ENCODE measurements at regions not wholly inside any gene's neighbourhood (a gene's known extent, or its start where the extent isn't known, plus 50 kb on each side); places are given as distances from the start of the nearest gene placed in this dataset.

GRCh38 chr4:135192751-135193535, 991.4 kb upstream of the PABPC4L start:
- no peak for TF ChIP-seq CTCF (conservative IDR thresholded peaks at IDR 0.05; ENCODE audit: low read depth in 2 of 2)
- no peak for TF ChIP-seq NANOG (IDR thresholded peaks at IDR 0.05; ENCODE audit: borderline replicate concordance)
- no peak for TF ChIP-seq EZH2 (IDR thresholded peaks at IDR 0.05; ENCODE audit: low read depth, unreplicated experiment)
- TF ChIP-seq POLR2AphosphoS5 (IDR thresholded peaks at IDR 0.05; ENCODE audit: low read depth), result no peak
- TF ChIP-seq STAT1 (IDR thresholded peaks at IDR 0.05; ENCODE audit: unreplicated experiment), result no peak
- no peak for TF ChIP-seq ZNF462 (CRISPR knock-in tag; IDR thresholded peaks at IDR 0.05)
- TF ChIP-seq JUNB (IDR thresholded peaks at IDR 0.05; ENCODE audit: unreplicated experiment), result no peak
- no peak for TF ChIP-seq REST (IDR thresholded peaks at IDR 0.05; ENCODE audit: unreplicated experiment)
- TF ChIP-seq ZNF331 (CRISPR knock-in tag; IDR thresholded peaks at IDR 0.05; ENCODE audit: low read depth), result no peak
- TF ChIP-seq EZH2phosphoT487 (IDR thresholded peaks at IDR 0.05; ENCODE audit: unreplicated experiment), result no peak
- TF ChIP-seq, protein P1, sequence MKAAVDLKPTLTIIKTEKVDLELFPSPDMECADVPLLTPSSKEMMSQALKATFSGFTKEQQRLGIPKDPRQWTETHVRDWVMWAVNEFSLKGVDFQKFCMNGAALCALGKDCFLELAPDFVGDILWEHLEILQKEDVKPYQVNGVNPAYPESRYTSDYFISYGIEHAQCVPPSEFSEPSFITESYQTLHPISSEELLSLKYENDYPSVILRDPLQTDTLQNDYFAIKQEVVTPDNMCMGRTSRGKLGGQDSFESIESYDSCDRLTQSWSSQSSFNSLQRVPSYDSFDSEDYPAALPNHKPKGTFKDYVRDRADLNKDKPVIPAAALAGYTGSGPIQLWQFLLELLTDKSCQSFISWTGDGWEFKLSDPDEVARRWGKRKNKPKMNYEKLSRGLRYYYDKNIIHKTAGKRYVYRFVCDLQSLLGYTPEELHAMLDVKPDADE (IDR thresholded peaks at IDR 0.05), result no peak
